NCI-H1436 (cell line): ENCODE measurements at regions not wholly inside any gene's neighbourhood (a gene's known extent, or its start where the extent isn't known, plus 50 kb on each side); places are given as distances from the start of the nearest gene placed in this dataset.
"Not testable (repeated sequence)": the region's sequence is repeated elsewhere in the genome, so short reads cannot be mapped to it uniquely, and the experiment has no call there.

Experiments used
- DNase-seq: peaks from one replicate; lab custom pipeline; 2025; lab: John Stamatoyannopoulos, UW

- DNase-seq = no peak
Measured at GRCh38 chr1:182157187-182157586, 95.7 kb upstream of the ZNF648 start.

- not testable (repeated sequence) for DNase-seq
Measured at GRCh38 chr1:182154425-182154824, 92.9 kb upstream of the ZNF648 start.

- DNase-seq = no peak
Measured at GRCh38 chr1:182149411-182149965, 88.0 kb upstream of the ZNF648 start.

- no peak for DNase-seq
Measured at GRCh38 chr1:182147951-182148350, 86.4 kb upstream of the ZNF648 start.

GRCh38 chr1:182147136-182147820, 85.8 kb upstream of the ZNF648 start:
- no peak for DNase-seq

GRCh38 chr1:182146286-182146685, 84.8 kb upstream of the ZNF648 start:
- DNase-seq = no peak

GRCh38 chr1:182145441-182145840, 83.9 kb upstream of the ZNF648 start:
- DNase-seq = no peak

- no peak for DNase-seq
Measured at GRCh38 chr1:182144646-182145030, 83.1 kb upstream of the ZNF648 start.

- no peak for DNase-seq
Measured at GRCh38 chr1:182143825-182144645, 82.5 kb upstream of the ZNF648 start.

GRCh38 chr1:182143154-182143657, 81.7 kb upstream of the ZNF648 start:
- peak; percentile 79 for DNase-seq

GRCh38 chr1:182142621-182143020, 81.1 kb upstream of the ZNF648 start:
- DNase-seq = no peak

GRCh38 chr1:182141040-182141439, 79.5 kb upstream of the ZNF648 start:
- DNase-seq = no peak

GRCh38 chr1:182139496-182139895, 78.0 kb upstream of the ZNF648 start:
- DNase-seq = no peak

GRCh38 chr1:182137546-182137945, 76.0 kb upstream of the ZNF648 start:
- DNase-seq = no peak

- no peak for DNase-seq
Measured at GRCh38 chr1:182135946-182136345, 74.4 kb upstream of the ZNF648 start.

GRCh38 chr1:182134257-182134656, 72.7 kb upstream of the ZNF648 start:
- DNase-seq = no peak

GRCh38 chr1:182133181-182133580, 71.7 kb upstream of the ZNF648 start:
- no peak for DNase-seq

GRCh38 chr1:182129398-182129797, 67.9 kb upstream of the ZNF648 start:
- no peak for DNase-seq

GRCh38 chr1:182128502-182128901, 67.0 kb upstream of the ZNF648 start:
- no peak for DNase-seq

GRCh38 chr1:182127656-182128055, 66.1 kb upstream of the ZNF648 start:
- DNase-seq = no peak

- DNase-seq = no peak
Measured at GRCh38 chr1:182126272-182126800, 64.8 kb upstream of the ZNF648 start.

GRCh38 chr1:182122913-182123260, 61.4 kb upstream of the ZNF648 start:
- no peak for DNase-seq
